Glomerular visceral epithelial cell (primary cell): ENCODE measurements at regions not wholly inside any gene's neighbourhood (a gene's known extent, or its start where the extent isn't known, plus 50 kb on each side); places are given as distances from the start of the nearest gene placed in this dataset.

Experiments used
- DNase-seq: peaks from one replicate; pipeline ENCODE4 v3.0.0-alpha.2; 2016; ENCODE audit errors: extremely low spot score

DNA sequence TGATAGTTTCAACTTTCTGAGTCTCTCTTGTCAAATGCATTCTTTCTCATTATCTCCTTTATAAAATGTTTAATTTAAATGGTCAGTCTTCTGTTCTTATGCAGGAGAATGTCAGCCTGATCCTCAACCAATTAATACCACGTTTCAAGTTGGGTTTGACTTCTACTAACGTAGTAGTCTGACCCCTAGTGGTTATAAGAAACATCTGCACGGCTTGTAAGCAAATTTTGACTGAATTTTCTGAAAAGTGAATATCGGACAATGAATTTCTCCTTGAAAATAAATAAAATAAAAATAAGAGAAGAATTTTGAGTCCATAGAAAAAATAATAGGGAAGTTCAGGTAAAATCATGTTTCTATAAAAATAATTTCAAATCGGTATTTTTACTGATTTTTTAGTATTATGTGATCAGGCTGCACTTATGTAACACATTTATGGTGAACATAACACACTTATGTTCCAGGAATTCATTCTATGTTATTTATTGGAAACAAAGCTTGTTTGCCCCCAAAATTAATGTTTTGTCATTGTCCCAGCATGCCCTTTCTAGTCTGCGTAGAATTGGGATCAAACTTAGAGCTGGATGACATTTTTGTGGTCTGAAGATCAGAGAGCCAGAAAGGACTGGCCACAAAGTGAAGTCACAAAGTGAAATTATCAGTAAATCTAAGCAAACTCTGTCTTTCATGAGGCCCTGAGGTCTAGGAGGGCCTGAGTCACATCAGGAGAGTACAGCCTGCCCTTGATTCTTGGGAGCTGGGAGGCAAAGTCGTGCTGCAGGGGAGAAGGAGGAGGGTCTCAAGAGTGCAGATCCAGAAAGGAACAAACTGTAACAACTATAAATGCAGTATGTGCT is 101.2 kb upstream of the STXBP6 start:
- DNase-seq = peak; percentile 21

- DNase-seq = no peak
Observed at GRCh38 chr14:25150401-25150800, 100.5 kb upstream of the STXBP6 start.

GRCh38 chr14:25140411-25140810 is 90.5 kb upstream of the STXBP6 start:
- no peak for DNase-seq

- no peak for DNase-seq
Observed at GRCh38 chr14:25136811-25137210, 86.9 kb upstream of the STXBP6 start.

GRCh38 chr14:25134184-25134583 is 84.2 kb upstream of the STXBP6 start:
- no peak for DNase-seq

DNA sequence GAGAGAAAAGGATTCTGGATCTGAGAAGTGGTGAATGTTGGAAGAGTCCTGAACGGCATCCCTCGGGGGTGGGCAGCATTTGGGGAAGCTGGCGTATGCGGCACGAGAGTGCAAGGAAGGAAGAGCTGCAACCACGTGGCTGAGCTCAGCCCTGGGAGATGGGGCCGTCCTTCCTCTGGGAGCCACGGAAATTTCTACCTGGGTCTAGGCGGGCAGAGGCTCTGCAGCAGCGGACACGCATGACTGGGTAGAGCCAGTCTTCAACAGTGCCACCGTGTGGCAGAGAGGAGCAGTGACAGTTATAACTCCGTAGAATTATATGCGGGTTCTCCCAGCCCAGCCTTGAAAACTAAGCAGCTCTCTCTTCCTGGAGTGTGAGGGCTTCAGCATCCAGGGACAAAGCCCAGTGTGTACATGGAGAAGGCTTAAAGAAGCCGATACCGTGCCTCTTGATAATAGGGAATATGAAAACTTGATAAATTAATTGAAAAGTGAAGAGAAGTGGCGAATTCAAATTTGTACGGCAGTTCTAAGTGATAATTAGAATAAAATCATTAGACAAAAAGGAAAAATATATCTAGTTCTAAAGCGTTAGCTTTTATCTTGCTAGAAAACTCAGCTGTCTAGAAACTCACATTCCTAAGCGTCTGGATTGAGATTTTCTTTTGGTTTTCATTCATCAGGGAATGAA is 82.9 kb upstream of the STXBP6 start:
- peak; percentile 41 for DNase-seq

GRCh38 chr14:25132094-25132493 is 82.1 kb upstream of the STXBP6 start:
- DNase-seq = no peak

DNA sequence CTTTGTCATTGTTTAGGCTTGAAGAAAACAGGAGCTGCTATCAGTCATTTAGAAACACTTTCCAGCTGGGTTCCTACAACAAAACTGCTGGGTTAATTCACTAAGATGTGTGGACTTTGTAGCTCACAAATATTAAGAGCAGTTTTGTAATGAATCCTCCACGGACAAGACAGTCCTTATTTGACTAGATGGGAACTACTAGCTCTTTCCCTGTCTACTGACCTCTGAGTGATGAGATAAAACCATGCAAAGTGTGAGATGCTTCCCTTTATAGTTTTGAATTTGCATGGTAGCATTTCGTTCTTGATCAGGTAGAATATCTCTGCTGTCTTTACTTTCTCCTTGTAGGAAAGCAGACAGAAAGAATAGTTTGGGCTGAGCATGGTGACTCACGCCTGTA is 72.9 kb upstream of the STXBP6 start:
- DNase-seq = no peak

DNA sequence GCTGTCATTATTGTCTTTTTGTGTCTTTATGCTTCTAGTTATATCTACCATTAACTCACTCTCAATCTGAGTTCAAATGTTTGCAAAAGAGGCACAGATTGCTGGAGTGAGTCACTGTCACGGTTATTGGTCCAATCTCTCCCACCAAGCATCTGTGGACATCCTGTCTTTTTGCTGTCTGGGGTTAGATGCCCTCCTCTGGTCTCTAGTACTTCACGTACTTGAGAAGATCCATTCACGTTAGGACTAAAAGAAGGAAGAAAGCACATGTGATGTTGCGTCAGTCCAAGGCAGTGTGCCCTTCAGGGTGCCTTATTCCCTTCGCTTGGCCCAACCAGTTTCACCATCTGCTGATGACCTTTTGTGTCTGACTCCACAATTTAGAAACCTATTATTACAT is 72.3 kb upstream of the STXBP6 start:
- no peak for DNase-seq

- DNase-seq = peak; percentile 21
Observed at GRCh38 chr14:25121337-25122129, 71.6 kb upstream of the STXBP6 start.

GRCh38 chr14:25120261-25120660 is 70.3 kb upstream of the STXBP6 start:
- no peak for DNase-seq

GRCh38 chr14:25118671-25119070 is 68.7 kb upstream of the STXBP6 start:
- no peak for DNase-seq

DNA sequence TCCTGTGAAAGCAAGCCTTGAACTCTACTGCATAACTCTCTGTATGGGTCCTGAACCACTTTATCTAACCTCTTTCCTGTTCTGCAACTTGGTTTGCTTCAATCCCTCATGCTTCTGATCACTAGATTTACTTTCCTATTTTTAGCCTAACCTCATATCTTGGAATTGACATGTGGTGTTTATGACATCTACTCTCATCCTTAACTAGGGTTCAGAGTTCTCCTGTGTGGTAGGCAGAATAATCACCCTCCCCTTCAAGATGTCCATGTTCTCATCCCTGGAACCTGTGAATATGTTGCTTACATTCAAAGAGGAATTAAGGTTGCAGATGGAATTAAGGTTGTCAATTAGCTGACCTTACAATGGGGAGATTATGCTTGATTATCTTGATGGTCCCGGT is 67.4 kb upstream of the STXBP6 start:
- no peak for DNase-seq

GRCh38 chr14:25116607-25117006 is 66.7 kb upstream of the STXBP6 start:
- DNase-seq = no peak

DNA sequence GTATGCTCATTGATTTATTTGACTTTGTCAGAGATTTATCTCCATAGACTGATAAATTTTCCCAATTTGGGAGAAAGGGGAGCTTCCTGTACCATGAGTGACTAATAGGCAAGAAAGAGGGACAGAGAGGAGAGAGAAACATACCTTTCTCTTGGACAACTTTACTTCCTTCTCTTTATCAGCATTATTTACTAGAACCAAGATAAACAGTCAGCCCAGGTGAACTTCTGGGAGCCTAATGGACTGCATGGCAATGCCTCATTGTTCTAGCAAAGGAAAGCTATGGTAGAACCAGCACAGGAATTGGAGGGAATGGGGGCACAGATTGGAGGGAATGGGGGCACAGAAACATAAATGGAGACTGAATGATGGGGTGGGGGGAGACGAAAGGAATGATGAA is 63.4 kb upstream of the STXBP6 start:
- DNase-seq = no peak

DNA sequence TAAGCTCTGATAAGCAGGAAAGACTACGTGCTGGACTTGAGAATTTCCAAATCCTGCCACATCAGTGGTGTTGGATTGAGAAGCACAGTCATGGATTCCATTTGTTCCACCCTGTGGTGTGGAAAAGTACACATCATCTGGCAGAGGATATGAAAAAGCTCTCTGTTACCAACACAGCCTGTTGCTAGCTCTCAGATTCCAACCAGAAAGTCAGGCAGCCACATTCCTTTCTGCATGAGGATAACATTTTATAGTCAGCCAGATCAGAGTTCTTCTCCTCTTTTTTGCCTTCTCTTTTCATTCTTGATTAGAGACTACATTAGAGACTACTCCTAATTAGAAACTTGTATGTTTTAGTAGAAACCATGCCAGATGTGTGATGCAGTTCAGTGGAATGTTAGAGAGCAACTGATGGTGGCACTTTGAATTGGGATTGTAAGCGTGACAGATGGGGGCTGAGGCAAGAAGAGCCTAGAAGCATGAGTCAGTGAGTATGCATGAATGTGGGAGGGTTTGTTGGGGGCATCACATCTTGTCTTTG is 61.2 kb upstream of the STXBP6 start:
- DNase-seq = peak; percentile 60

GRCh38 chr14:25110106-25110505 is 60.2 kb upstream of the STXBP6 start:
- DNase-seq = no peak

DNA sequence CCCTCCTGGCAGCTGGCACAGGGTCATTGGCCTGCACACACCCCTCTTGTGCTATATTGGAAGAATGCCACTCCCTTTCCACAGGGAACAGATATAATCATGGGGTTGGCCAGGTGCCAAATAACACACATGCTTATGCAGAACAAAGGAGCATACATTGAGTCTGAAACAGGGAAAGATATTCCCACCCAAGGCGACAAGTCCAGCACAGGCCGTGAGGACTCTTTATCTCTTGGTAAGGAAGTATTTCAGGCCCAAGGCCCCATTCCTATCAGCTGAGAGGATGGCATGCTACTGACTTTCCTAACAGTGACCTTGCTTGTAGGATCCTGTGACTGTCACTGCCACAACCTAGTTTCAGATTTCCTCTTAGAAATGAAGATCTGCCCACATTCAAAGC is 59.0 kb upstream of the STXBP6 start:
- DNase-seq = no peak

- no peak for DNase-seq
Observed at GRCh38 chr14:25108291-25108690, 58.3 kb upstream of the STXBP6 start.

DNA sequence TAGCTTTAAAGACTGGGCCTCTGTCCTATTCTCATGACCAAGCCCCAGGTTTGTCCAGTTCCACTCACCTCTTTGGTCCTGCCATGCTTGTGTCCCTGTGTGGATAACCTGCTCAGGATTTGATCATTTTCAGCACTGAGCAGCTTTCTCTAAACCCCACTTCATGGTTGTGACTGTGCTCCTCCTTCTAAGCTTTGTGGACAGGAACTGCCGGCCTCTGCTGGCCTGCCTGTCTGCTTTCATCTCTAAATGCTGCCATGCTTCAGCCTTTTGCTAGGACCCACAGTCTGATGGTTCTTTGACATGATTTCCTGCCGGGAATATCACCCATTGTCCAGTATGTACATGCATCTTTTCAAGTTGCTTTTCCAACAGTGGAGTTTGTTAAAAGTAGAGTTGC is 53.9 kb upstream of the STXBP6 start:
- DNase-seq = no peak

- DNase-seq = no peak
Observed at GRCh38 chr14:25103271-25103670, 53.3 kb upstream of the STXBP6 start.

- DNase-seq = no peak
Observed at GRCh38 chr14:25102788-25103187, 52.8 kb upstream of the STXBP6 start.
